Suprapubic skin (tissue), 4 donors: ENCODE measurements at regions not wholly inside any gene's neighbourhood (a gene's known extent, or its start where the extent isn't known, plus 50 kb on each side); places are given as distances from the start of the nearest gene placed in this dataset.

Experiments
- DNase-seq, 2 donors: peaks; one replicate each; pipeline ENCODE4 v3.0.0-alpha.2; 2019; ENCODE audit warnings: low spot score in 2 of 2
- H3K27ac ChIP-seq: fragments of 200-600 bp; sonication (generic); one replicate; pipeline ENCODE4 v1.5.1; 2019
- H3K27me3 ChIP-seq: fragments of 200-600 bp; sonication (generic); one replicate; pipeline ENCODE4 v1.5.1; 2019
- H3K36me3 ChIP-seq: fragments of 200-600 bp; sonication (generic); one replicate; pipeline ENCODE4 v1.5.1; 2019
- H3K4me1 ChIP-seq: fragments of 200-600 bp; sonication (generic); one replicate; pipeline ENCODE4 v1.5.1; 2019
- H3K4me3 ChIP-seq: fragments of 200-600 bp; sonication (generic); one replicate; pipeline ENCODE4 v1.5.1; 2019; ENCODE audit warnings: mild to moderate bottlenecking
- H3K9me3 ChIP-seq: fragments of 200-600 bp; sonication (generic); one replicate; pipeline ENCODE4 v1.5.1; 2019
- EP300 ChIP-seq: sonication (generic); formaldehyde crosslinking; IDR thresholded peaks from one replicate; pipeline ENCODE4 v1.6.1; 2017; ENCODE audit warnings: antibody characterized with exemption
- POLR2A ChIP-seq, 2 donors: fragments of 450-650 bp; IDR thresholded peaks; one replicate each; pipeline ENCODE4 v1.6.1; 2017; ENCODE audit warnings: antibody characterized with exemption in 2 of 2, mild to moderate bottlenecking in 2 of 2, moderate library complexity in 2 of 2
- POLR2AphosphoS5 ChIP-seq, 3 donors: sonication (generic); formaldehyde crosslinking; IDR thresholded peaks; one replicate each; pipeline ENCODE4 v1.6.1; 2017; ENCODE audit warnings: antibody characterized with exemption in 3 of 3
- WGBS: methylation state at CpG from one replicate; pipeline ENCODE4 v1.1.5; 2018; 5-methylcytosine and 5-hydroxymethylcytosine counted together
- TF ChIP-seq, protein P1 (sequence below), 2 donors: fragments of 200-600 bp in 1 of 2; fragments of 450-650 bp in 1 of 2; sonication (generic) in 1 of 2; IDR thresholded peaks; one replicate each; pipeline ENCODE4 v1.5.1; 2016 to 2019; ENCODE audit warnings: antibody characterized with exemption in 2 of 2, mild to moderate bottlenecking in 1 of 2, moderate library complexity in 1 of 2

DNA sequence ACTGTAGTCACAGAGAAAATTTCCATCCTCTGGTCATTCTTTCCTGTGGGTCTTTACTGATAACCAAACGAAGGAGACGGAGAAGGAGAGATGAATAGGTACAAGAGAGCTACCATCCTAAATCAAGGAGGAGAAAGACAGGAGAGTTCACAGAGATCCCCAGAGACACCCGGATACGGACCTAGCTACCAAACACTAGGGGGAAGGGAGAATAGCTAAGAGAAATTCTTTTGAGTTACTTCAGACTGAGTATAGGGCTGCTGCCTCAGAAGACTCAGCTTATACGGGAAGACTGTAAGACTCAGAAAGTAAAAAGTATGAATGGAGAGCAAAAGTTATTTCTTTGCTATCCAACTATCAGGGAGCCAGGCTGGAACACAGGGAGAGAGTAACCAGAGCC is 572.1 kb downstream of the C4orf33 start:
- no peaks in the 10 kb centered on the region for H3K9me3 ChIP-seq
- no peaks in the 10 kb centered on the region for H3K36me3 ChIP-seq
- H3K4me3 ChIP-seq: no peak overlapping the region
- 81% methylated on average over 5 of the region's 5 CpGs for WGBS
- no peak for DNase-seq
- H3K4me1 ChIP-seq: no peaks in the 10 kb centered on the region
- no peaks in the 10 kb centered on the region for H3K27me3 ChIP-seq
- no peak overlapping the region for H3K27ac ChIP-seq
- TF ChIP-seq, protein P1, sequence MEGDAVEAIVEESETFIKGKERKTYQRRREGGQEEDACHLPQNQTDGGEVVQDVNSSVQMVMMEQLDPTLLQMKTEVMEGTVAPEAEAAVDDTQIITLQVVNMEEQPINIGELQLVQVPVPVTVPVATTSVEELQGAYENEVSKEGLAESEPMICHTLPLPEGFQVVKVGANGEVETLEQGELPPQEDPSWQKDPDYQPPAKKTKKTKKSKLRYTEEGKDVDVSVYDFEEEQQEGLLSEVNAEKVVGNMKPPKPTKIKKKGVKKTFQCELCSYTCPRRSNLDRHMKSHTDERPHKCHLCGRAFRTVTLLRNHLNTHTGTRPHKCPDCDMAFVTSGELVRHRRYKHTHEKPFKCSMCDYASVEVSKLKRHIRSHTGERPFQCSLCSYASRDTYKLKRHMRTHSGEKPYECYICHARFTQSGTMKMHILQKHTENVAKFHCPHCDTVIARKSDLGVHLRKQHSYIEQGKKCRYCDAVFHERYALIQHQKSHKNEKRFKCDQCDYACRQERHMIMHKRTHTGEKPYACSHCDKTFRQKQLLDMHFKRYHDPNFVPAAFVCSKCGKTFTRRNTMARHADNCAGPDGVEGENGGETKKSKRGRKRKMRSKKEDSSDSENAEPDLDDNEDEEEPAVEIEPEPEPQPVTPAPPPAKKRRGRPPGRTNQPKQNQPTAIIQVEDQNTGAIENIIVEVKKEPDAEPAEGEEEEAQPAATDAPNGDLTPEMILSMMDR (IDR thresholded peaks at IDR 0.05): no peak
- TF ChIP-seq POLR2AphosphoS5 (IDR thresholded peaks at IDR 0.05) (no peak), POLR2A (IDR thresholded peaks at IDR 0.05) (no peak), EP300 (no peak)

DNA sequence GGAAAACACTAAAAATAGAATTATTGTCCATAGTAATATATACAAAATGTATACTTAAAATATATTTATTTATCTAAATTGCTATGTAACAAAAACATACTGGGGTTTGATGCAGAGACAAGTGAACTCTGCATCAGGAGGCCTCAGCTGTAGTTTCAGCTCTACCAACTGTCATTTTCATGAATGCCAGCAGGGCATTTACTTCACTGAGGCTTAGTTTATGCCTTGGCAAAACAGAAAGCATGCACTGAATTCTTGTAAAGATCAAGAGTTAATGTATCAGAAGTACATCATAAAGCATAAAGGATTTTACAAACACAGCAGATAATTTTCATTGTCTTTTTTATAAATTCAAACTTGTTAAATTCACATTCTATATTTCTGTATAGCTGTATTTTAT is 577.0 kb downstream of the C4orf33 start:
- Histone ChIP-seq H3K27me3 (no peaks in the 10 kb centered on the region), H3K4me3 (no peak overlapping the region), H3K36me3 (no peaks in the 10 kb centered on the region), H3K4me1 (no peaks in the 10 kb centered on the region), H3K9me3 (no peaks in the 10 kb centered on the region), H3K27ac (no peak overlapping the region)
- no peak for DNase-seq
- no peak for TF ChIP-seq POLR2AphosphoS5 (IDR thresholded peaks at IDR 0.05)
- TF ChIP-seq, protein P1 (IDR thresholded peaks at IDR 0.05): no peak

DNA sequence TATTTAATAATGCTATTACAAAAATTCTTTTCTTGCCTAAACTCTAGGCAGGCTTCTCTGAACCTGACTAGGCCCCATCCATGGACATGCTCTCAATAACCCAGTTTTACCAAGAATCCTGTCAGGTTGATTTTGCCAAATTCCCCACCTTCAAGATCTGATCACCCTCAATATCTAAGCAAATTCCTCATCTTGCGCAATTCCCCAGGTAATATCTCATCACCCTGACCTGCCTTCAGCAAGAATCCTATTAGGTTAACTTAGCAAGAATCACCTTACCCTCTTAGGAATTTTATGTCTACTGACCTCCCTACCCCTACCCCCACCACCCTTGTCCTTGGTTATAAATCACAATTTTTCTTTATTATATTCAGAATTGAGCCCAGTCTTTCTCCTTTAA is 579.1 kb downstream of the C4orf33 start:
- no peaks in the 10 kb centered on the region for H3K27me3 ChIP-seq
- no peaks in the 10 kb centered on the region for H3K9me3 ChIP-seq
- no peak overlapping the region for H3K27ac ChIP-seq
- WGBS: 91% methylated on average over 1 of the region's 1 CpG
- TF ChIP-seq EP300: no peak
- TF ChIP-seq, protein P1 (IDR thresholded peaks at IDR 0.05): no peak
- TF ChIP-seq POLR2AphosphoS5 (IDR thresholded peaks at IDR 0.05): no peak
- no peak for TF ChIP-seq POLR2A (IDR thresholded peaks at IDR 0.05)
- H3K4me1 ChIP-seq: no peaks in the 10 kb centered on the region
- H3K4me3 ChIP-seq: no peak overlapping the region
- H3K36me3 ChIP-seq: no peaks in the 10 kb centered on the region
- DNase-seq: no peak

DNA sequence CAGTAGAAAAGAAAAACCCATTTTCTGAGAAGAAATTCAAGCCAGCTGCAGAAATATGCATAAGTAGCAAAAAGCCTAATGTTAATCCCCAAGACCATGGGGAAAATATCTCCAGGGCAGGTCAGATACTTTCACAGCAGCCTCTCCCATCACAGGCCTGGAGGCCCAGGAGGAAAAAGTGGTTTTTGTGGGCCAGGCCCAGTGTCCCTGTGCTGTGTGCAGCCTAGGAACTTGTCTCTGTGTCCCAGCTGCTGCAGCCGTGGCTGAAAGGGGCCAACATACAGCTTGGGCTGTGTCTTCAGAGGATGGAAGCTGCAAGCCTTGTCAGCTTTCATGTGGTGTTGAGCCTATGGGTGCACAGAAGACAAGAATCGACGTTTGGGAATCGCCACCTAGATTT is 581.0 kb downstream of the C4orf33 start:
- WGBS: 100% methylated on average over 4 of the region's 4 CpGs
- no peak for TF ChIP-seq EP300
- TF ChIP-seq, protein P1 (IDR thresholded peaks at IDR 0.05): no peak
- TF ChIP-seq POLR2A (IDR thresholded peaks at IDR 0.05): no peak
- no peak for TF ChIP-seq POLR2AphosphoS5 (IDR thresholded peaks at IDR 0.05)
- DNase-seq: no peak
- Histone ChIP-seq H3K9me3 (no peaks in the 10 kb centered on the region), H3K36me3 (no peaks in the 10 kb centered on the region), H3K27me3 (no peaks in the 10 kb centered on the region), H3K27ac (no peak overlapping the region), H3K4me3 (no peak overlapping the region), H3K4me1 (no peaks in the 10 kb centered on the region)

DNA sequence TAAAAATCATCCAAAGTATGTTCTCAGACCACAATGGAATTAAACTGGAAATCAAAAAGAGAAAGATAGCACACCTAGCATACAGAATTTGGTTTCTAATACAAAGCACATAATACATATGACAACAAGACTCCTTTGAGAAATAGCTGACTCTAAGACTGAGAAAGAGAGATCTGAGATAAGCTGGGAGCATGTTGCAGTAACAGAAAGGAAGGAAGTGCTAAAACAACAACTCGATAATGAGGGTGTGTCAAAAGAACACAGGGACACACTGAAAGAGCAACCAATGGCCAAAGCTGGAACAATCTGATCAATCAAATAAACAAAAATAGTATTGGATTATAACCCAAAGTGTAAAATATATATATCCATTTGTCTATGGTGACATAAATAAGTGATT is 586.6 kb downstream of the C4orf33 start:
- Histone ChIP-seq H3K27ac (no peak overlapping the region), H3K27me3 (no peaks in the 10 kb centered on the region), H3K4me3 (no peak overlapping the region), H3K9me3 (no peaks in the 10 kb centered on the region), H3K4me1 (no peaks in the 10 kb centered on the region), H3K36me3 (no peaks in the 10 kb centered on the region)
- no peak for TF ChIP-seq POLR2AphosphoS5 (IDR thresholded peaks at IDR 0.05)
- no peak for TF ChIP-seq POLR2A (IDR thresholded peaks at IDR 0.05)
- TF ChIP-seq EP300: no peak
- TF ChIP-seq, protein P1 (IDR thresholded peaks at IDR 0.05): no peak
- WGBS: 33% methylated on average over 1 of the region's 1 CpG
- no peak for DNase-seq
